Cardiac septum (tissue), 1 donor: ENCODE measurements at regions not wholly inside any gene's neighbourhood (a gene's known extent, or its start where the extent isn't known, plus 50 kb on each side); places are given as distances from the start of the nearest gene placed in this dataset.
A peak's percentile ranks its signal among the peaks of the same experiment; 100 is the strongest.

Experiments
- DNase-seq: peaks from one replicate; pipeline ENCODE4 v3.0.0-alpha.2; 2020; ENCODE audit warnings: low spot score
- intact Hi-C: fragments of 100-400 bp; cut with DNase I; formaldehyde crosslinking; loops from one replicate; pipeline ENCODE4 v1.14.0; 2022
- donor health status: DM: no; HTN: no; CAD: no.

DNA sequence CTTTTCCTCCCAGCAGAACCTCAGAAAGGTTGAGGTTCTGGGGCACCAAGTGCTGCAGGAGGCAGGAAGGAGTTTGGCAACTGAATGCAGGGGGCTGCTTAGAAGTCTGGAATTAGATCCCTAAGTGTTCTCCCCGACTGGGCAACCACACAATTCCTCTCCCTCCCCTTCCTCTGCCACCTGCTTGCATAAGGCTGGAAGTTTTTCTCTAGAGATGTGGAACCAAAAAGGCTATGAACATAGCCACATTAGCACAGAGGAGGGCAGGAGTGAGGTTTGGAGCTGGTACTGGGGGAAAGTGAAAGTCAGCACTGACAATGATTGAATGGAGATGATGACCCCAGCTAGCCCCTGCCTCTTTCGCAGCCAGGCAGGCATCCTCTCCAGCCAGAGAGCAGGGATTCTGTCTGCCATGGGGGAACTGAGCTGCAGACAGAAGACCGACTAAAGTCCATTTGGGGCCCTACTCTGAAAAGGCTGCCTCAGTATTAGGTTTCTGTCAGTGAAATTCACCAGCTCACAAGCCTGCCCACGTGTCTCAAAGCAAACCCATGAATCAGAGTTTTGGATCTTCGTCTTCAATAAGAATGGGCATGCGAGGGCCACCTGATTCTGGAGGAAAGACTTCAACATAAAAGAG, 87.9 kb upstream of the ITGA6 start:
- intact Hi-C loops: loop anchor here (5.0 to 10.0 kb wide), 2 partner anchors 63 to 125 kb away; no protein-coding TSS in a partner anchor
- DNase-seq: no peak

DNA sequence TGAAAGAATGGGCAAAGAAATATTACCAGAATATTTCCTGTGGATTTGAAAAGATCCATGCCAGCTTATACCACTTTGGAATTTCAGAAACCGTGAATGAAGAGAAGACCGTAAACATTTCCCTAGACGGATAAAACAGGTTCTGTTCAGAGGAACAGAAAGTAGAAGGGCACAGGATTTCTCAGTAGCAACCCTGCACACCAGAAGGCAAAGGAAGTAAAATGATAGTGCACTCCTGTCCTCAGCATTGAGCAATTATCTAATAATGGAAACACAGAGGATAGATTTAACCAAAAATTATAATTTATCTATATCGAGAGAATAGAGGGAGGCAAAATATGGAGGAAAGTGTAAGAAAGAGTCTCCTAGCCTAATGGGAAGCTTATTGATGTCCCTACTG, 87.0 kb upstream of the ITGA6 start:
- intact Hi-C loops: no loop called here
- no peak for DNase-seq

DNA sequence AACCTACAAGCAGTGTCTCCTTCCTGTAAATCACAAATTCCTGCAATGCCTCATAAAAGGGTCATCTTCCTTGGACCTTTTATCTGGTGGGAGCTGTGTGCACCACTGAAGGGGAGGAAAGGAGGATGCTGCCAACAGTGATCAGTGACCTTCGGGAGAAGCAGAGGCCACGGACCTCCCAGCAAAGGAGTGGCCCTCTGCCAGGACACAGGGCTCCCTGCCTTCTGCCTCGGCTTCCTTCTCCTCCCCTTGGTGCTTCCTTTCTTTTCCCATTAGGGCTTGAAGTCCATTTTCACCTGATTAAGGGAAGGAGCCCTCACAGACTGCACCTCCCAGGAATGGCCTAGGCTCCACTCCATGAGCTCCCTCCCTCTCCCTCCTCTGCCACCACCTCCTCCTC, 85.3 kb upstream of the ITGA6 start:
- no peak for DNase-seq
- intact Hi-C loops: no loop called here

DNA sequence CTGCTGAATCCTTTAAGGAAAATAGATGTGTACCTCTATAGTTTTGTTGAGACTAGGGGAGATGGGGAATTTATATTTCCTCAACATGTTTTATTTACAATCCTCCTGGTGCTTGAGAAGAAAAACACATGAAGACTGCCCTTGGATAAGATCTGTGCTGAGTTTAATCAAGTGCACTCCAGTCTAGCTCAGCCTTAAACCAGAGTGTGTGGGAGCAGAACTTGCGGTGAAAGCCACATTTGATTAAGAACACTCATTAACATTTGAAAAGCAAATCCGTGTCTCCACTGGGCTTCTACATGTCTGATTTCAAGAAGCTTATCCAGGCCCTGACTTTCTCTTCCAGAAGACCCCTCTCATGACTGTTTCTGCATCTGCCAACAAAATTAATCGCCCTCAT, 84.8 kb upstream of the ITGA6 start:
- no peak for DNase-seq
- intact Hi-C loops: no loop called here

DNA sequence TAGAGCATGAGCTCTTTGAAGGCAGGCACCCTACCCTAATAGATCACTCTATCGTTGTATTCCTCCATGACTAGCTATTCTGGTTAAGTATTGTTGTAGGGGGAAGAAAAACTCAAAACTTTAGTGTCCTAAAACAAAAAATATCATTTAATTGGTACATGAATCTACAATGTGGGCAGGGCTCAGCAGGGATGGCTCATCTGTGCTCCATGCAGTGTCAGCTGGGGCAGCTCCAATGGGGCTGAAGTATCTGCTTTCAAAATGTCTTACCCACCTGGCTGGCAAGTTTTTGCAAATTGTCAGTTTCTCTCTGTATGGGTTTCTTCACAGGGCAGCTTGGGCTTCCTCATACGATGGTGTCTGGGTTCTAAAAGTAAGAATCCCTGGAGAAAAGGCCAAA, 83.2 kb upstream of the ITGA6 start:
- intact Hi-C loops: no loop called here
- no peak for DNase-seq

DNA sequence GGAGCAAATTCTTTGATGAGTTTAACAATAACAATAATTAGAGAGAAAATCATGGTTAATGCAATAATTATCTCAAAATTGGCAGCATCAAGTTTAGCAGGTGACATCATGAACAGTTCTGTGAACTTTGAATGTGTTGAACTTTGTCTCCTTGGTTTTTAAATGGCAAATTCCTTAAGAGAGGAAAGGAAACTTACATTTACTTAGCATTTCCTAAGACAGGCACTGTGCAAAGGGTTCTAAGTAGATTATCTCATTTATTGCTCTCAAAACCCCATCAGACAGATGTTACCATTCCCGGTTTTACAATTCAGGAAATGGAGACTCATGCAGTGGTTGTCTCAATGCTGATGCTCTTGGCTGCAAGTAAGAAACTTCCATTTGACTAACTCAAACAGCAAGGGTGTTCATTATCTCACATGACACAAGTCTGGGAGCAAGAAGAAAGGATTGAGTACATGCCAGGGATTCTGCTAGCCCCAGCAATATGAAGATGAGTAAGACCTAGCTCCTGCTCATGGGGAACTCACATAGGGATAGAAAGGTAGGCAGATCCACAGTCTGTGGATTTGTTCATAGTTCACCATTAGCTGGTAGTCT, 81.3 kb upstream of the ITGA6 start:
- DNase-seq: no peak
- intact Hi-C loops: no loop called here

DNA sequence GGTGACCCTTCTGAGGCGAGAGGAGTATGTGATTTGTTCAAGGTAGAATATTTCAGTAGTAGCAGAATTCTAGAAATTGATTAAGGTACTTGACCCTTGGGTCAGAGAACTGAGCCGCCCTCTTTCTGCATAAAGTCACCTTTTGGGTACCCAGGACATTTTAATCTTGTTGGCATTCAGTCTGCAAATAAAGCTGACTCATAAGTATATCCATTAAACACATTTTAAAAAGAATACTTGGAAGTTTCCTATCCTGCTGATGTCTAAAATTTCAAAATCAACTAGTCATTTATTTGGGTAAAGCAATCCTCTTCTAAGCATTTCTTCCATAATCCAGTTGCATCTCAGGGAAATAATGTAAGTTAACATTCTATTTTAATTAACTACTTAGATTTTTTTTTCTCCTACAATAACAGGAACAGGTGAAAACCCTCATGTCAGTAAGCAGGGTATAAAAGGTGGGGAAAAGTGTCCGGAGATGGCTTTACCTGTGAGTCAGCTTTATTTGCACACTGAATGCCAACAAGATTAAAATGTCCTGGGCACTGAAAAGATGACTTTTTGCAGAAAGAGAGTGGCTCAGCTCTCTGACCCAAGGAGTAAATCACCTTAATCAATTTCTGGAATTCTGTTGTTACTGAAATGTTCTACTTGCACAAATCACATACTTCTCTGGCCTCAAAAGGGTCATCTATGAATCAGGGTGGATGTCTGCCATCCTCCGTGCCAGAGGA, 78.7 kb upstream of the ITGA6 start:
- DNase-seq: no peak
- intact Hi-C loops: no loop called here

DNA sequence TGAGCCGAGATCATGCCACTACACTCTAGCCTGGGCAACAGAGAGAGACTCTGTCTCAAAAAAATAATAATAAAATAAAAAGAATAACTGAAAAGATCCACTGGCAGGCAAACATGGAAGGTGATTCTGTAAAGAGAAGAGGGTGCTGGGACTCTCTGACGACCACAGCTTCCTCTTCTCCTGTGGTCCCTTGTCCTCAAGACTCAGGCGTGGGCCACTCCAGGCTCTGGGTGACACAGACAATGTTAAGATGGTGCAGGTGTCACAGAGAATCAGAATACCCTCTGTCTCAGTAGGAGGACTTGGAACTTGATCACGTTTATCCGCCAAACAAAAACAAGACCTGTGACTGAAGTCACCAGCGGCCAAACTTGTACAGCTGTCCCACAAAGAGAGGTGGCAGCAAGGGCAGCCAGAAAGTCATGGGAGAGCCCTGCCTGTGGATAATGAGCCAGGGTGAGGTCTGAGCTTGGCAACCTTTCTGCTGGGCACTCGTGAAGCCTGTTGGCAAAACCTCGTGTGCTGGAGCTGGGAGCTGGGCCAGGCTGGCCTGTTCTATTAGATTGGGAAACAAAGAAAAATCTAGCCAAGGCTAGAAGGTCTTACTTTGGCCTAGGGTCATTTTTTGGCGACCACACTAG, 76.4 kb upstream of the ITGA6 start:
- intact Hi-C loops: loop anchor here (5.0 kb wide), 1 partner anchor 76 kb away; the partner anchor contains the start of gene ITGA6
- peak; percentile 81 for DNase-seq

DNA sequence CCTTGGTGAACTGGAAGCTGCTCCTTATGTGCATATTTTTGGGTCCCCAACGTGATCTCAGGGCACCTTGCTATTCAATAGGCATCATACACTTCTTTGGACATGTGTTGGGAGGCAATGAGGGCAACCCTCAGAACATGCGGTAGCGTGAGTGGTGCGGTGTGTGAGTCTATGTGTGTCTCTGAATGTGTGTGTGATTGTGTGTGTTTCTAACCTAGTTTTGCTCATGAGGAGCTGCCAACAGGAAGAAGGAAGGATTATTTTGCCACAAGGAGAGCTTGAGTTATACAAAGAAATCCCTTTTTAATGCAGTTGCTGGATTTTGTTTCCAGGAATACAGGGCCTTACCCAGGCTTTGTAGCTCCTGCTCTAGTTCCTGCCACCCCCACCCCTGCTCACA, 75.8 kb upstream of the ITGA6 start:
- DNase-seq: no peak
- intact Hi-C loops: loop anchor here (5.0 kb wide), 1 partner anchor 76 kb away; the partner anchor contains the start of gene ITGA6

DNA sequence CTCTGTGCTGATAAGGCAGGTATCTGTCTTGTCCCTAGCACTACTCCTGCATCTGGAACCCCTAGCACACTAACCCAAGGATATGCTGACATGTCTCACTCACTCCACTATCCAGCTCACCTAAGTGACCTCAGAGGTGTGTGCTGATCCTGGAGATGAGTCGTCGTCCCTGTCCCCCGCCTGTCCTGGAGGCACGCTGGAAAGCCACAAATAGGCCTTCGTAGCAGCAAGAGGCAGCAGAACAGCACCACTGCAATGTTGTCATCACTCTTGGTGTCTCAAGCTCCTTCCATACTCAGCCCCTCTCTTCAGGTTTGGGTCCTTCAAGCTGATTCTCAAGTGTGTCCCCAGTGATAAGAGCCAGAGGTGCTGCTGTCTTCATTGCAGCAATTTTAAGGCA, 73.0 kb upstream of the ITGA6 start:
- DNase-seq: no peak
- intact Hi-C loops: loop anchor here (5.0 kb wide), 1 partner anchor 73 kb away; the partner anchor contains the start of gene ITGA6

DNA sequence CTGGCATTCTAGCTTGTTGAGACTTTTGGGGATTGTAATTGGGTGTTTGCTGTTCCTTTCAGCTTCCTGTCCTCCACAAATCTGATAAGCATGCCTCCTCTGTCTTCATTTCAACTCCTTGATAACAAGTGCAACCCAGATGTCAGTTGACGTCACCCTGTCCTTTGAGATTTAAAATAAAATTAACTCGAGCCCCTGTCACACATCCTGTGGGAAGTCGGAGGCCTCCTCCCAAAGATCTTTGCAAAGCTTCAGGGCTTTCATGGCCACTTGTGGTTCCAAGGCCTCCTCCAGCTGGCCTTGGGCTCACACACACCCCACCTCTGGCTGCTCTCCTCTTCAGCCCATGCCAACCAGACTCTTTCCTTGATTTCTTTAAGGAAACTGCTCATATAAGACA, 69.9 kb upstream of the ITGA6 start:
- intact Hi-C loops: no loop called here
- no peak for DNase-seq

DNA sequence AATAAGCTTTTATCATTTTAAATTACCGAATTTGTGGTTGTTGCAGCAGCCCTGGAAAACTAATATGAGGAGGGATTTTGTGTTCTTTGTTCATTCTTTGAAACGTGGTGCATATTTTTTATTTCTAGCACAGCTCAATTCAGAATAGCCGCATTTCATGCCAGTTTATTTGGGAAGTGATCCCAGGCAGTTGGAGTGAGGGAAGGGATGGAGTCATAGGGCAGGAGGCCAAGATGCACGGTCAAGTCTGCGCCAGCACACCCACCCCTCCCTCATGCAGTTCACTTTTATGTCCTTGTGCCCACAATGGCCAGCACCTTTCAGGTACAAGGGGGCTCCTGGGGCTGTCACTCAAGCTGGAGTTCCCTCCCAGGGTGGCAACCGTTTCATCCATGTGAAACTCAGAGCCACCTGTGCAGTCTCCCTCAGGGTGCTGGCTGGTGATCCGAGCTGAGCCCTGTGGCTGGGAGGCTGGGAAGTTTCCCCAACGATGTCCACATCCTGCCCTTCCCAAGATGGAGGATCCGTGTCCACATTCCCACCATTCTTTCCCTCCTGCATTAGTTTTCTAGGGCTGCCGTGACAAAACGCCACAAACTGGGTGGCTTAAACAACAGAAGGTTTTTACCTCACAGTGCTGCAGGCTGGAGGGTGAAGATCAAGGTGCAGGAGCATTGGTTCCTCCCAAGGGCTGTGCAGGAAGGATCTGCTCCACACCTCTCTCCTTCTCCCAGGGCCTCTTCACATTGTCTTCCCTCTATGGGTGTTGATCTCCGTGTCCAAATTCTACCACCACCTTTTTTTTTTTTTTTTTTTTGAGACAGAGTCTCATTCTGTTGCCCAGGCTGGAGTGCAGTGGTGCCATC, 68.5 kb upstream of the ITGA6 start:
- no peak for DNase-seq
- intact Hi-C loops: no loop called here

DNA sequence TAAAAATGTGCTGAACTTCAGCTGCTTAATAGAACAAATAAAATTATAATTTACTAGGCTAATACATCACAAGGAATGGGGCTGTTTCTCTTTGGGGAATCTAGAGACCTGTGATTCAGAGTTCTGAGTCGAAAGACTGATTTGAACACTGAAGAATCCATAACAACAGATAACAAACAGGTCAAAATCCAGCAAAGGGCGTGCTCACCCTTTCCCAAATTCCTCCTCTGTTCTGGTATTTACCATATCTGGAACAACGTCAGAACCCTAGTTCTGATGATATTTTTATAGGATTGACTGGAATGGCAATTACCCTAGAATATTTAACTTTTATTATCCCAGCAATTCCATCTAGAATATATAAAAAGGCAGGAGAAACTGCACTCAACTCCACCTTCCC, 66.0 kb upstream of the ITGA6 start:
- DNase-seq: no peak
- intact Hi-C loops: no loop called here

DNA sequence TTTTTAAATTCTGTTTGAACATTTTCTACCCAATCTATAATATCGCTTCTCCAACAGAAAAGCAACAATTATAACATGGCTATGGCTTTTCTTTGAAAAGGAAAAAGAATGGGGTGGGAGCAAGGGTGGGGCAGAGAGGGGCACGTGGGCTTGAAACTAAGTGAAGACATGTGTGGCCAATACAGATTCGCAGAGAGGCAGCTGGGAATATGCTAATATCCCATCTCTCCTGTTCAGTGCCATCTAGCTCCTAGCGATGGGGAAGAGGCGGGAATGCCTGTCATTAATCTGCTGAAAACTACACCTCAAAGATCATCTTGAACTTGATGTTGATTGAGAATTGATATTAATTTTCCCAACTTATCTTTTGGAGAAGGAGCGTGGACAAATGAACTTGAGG, 65.5 kb upstream of the ITGA6 start:
- intact Hi-C loops: no loop called here
- no peak for DNase-seq

DNA sequence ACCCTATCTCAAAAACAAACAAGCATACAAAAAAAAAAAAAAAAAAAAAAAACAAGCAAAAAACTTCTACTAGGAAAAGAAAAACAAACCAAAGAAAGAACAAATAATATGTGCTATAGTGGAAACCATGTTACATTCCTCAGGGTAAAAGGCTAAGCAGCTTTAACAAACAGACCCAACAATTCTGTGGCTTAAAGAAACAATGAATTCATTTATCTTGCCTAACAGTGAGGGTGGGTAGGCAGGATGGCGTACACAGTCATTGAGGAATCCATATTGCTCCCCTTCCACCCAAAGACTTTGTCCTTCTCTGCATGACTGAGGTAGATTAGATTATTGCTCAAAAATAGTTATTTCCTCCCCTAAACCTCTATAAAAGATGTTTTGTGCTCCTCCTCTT, 63.1 kb upstream of the ITGA6 start:
- no peak for DNase-seq
- intact Hi-C loops: no loop called here

DNA sequence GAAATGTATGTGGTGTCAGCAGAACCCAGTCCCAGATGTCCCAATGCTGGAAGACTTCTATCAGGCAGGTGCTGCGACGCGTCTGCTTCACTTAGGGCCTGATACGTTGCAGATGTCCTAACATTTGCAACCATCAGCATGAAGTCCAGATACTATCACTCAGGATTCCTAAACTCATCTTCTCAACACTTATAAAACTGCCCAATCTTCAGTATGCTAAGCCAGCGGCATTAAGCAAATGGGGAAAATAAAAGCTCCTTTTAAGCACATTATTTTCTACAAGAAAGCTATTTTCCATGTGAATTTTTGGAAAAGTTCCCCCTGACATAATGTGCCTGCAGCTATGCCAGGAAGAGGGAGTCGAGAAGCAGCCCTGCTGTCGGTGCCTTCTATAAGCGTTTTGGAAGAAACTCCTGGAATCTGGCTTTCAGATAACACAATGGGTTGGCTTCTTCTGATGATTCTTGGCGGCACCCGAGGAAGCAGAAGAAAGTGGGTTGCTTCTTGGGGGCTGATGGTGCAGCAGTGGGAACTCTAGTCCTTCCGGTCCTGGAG, 60.7 kb upstream of the ITGA6 start:
- no peak for DNase-seq
- intact Hi-C loops: no loop called here

DNA sequence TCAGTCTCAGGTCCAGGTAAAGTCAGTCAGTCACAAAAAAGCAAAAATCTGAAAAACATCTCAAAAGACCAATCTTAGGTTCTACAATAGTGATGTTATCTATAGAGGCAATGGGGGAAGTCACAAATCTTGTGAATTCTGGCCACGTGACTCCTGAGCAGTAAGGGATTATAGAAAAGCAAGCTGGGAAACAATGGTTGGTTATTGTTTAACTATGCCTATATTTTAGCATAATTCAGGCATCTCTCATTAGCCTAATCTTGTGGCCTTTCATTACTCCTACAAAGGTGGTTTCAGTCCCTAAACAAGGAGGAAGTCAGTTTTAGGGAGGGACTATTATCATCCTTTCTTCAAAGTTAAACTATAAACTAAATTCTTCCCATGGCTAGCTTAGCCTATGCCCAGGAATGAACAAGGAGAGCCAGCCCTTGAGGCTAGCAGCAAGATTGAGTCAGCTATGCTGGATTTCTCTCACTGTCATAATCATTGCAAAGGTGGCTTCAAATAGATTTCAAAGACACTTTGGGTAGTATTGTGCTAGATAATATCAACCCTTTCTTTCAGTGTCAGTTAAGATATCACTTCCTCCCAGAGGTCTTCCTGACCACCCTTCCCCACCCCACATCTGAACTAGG, 56.4 kb upstream of the ITGA6 start:
- DNase-seq: no peak
- intact Hi-C loops: no loop called here

DNA sequence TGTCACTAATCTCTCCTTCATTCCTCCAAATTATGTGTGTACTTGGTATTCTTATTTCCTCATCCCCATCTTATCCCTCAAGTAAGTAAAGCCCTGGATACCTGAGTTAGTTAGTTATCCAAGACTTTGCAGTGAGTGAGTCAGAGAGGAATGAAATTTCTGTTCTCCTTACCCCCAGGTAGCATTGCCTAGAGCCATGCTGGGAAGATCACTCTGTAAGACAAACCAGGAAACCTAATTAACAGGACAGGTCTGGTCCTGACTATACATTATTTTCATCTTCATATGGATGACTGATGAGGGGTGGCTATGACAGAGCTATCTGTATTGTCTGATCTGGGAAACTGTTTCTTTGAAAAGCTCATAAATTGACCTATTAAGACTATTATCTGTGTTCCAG, 55.0 kb upstream of the ITGA6 start:
- intact Hi-C loops: no loop called here
- DNase-seq: no peak

DNA sequence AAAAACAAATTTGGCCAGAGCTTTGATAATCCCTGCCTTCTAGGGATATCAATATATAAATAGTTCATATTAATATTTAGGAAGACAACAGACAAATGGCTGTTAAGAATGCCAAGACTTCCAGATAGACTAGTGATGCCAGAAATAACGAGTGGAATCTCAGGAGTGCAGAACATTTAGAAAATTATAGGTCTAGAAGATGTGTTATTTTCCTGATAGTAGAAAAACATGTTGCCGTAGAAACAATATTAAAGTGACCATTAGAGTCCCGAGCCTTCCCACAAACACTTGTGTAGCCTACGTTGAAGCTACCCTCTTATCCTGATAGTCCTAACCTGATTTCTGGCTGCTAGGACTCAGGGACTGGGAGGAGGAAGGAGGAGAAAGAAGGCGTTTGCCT, 54.3 kb upstream of the ITGA6 start:
- no peak for DNase-seq
- intact Hi-C loops: no loop called here
